Body of pancreas (tissue), 4 donors: ENCODE measurements at regions not wholly inside any gene's neighbourhood (a gene's known extent, or its start where the extent isn't known, plus 50 kb on each side); places are given as distances from the start of the nearest gene placed in this dataset.

Experiments used
- ATAC-seq: fragments of 150-250 bp; one replicate; pipeline ENCODE4 v1.9.1; 2016
- DNase-seq, 4 donors: peaks; one replicate each; pipeline ENCODE4 v3.0.0-alpha.2; 2019
- H3K27ac ChIP-seq, 4 donors: fragments of 200-600 bp; sonication (generic); 1 replicate in 3 of 4; 2 replicates in 1 of 4; pipeline versions ENCODE4 v1.5.1 to v1.6.1; 2016 to 2019; ENCODE audit warnings: mild to moderate bottlenecking in 1 of 4, mixed read lengths in 1 of 4, moderate library complexity in 1 of 4
- H3K27me3 ChIP-seq, 2 donors: fragments of 200-600 bp; sonication (generic); one replicate each; pipeline ENCODE4 v1.6.0; 2016; ENCODE audit warnings: mild to moderate bottlenecking in 1 of 2
- H3K36me3 ChIP-seq, 2 donors: fragments of 200-600 bp; sonication (generic); replicated peaks in 1 of 2; 2 replicates each; pipeline ENCODE4 v1.5.1; 2016; ENCODE audit warnings: low read depth in 2 of 2; ENCODE audit not compliant: insufficient read depth in 1 of 2
- H3K4me1 ChIP-seq: fragments of 200-600 bp; sonication (generic); one replicate; pipeline ENCODE4 v1.6.0; 2016
- H3K4me3 ChIP-seq, 2 donors: fragments of 200-600 bp; sonication (generic); 1 replicate in 1 of 2; 2 replicates in 1 of 2; pipeline ENCODE4 v1.5.1; 2016 to 2019
- H3K9me3 ChIP-seq, 3 donors: fragments of 200-600 bp; sonication (generic); 1 replicate in 2 of 3; 2 replicates in 1 of 3; pipeline ENCODE4 v1.5.1; 2016
- CTCF ChIP-seq, 7 experiments: fragments of 450-650 bp in 4 of 7; fragments of 200-600 bp in 3 of 7; sonication (generic) in 3 of 7; IDR thresholded peaks; one replicate each; pipeline ENCODE4 v1.5.1; 2016 to 2019; ENCODE audit warnings: antibody characterized with exemption in 7 of 7
- POLR2A ChIP-seq, 3 donors: fragments of 450-650 bp; IDR thresholded peaks; one replicate each; pipeline ENCODE4 v1.6.1; 2016; ENCODE audit warnings: antibody characterized with exemption in 3 of 3, mild to moderate bottlenecking in 2 of 3
- WGBS, 2 donors: methylation state at CpG; one replicate each; pipeline ENCODE4 v1.1.5; 2017; 5-methylcytosine and 5-hydroxymethylcytosine counted together
- intact Hi-C: fragments of 100-400 bp; cut with DNase I; formaldehyde crosslinking; loops from one replicate; pipeline ENCODE4 v1.15.1; 2023

DNA sequence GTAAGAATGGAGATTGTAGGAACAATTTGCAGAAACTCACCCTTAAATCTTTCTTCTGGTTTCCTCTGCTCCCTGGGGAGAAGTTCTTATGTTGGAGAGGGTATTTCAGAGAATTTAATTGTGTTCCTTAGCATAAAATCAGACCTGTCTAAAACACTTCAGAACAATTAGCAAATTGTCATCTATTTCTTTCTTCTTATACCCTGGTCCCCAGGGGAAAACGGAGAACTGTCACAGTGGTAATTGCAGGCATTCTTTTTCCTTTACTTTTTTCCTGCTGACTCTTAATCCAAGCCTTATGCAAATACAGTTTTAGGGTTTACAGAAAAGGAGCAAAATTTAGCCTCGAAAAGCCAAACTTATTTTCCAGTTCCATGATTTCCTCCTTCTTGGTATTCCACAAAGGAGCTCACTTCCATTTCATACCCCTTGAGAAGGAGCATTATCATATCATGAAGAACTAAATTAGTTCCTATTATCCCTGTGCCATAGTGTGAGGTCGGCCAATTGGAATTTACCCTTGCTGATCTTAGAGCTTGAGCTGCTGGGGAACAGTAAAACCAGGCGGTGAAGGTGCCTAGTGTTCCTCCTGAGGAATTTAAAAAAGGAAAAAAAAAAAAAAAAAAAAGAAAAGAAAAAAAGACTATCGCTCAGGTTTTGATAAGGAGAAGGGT lies 173.8 kb downstream of the IL15 start:
- no peaks in the 10 kb centered on the region for H3K36me3 ChIP-seq
- TF ChIP-seq CTCF (IDR thresholded peaks at IDR 0.05) (no peak), POLR2A (IDR thresholded peaks at IDR 0.05) (no peak)
- DNase-seq: no peak
- no peaks in the 10 kb centered on the region for H3K9me3 ChIP-seq
- 76 to 81% methylated on average over 5 of the region's 5 CpGs for WGBS, 2 donors
- ATAC-seq: no peak
- H3K4me3 ChIP-seq: no peak overlapping the region
- no peak overlapping the region for H3K27ac ChIP-seq
- no peaks in the 10 kb centered on the region for H3K4me1 ChIP-seq
- intact Hi-C loops: no loop called here
- H3K27me3 ChIP-seq: no peaks in the 10 kb centered on the region

- no peaks in the 10 kb centered on the region for H3K36me3 ChIP-seq
- TF ChIP-seq CTCF (IDR thresholded peaks at IDR 0.05) (no peak), POLR2A (IDR thresholded peaks at IDR 0.05) (no peak)
- H3K27ac ChIP-seq: no peak overlapping the region
- H3K4me1 ChIP-seq: no peaks in the 10 kb centered on the region
- DNase-seq: no peak
- intact Hi-C loops: no loop called here
- 80% methylated on average over 6 of the region's 6 CpGs for WGBS, 2 donors
- no peaks in the 10 kb centered on the region for H3K9me3 ChIP-seq
- no peaks in the 10 kb centered on the region for H3K27me3 ChIP-seq
- ATAC-seq: no peak
- H3K4me3 ChIP-seq: no peak overlapping the region
Observed at GRCh38 chr4:141810712-141811375, 174.5 kb downstream of the IL15 start.

DNA sequence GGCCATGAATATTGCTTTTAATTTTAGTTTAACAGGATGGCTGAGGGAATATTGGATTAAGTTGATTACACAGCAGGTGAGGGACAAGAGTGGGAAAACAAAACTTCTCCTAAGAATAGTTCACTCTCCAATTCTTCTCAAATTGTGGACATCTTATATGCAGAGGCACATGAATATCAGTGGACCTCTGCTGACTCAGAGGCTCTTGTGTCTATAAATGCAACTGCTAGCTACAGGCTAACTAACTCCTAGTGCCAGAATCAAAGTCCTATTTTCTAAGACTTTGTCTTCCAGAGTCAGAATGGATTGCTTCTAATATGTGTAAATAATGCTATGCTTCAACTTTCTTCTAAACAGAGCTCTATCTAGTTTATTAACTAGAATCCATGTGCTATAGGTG lies 175.8 kb downstream of the IL15 start:
- no peak for DNase-seq
- Histone ChIP-seq H3K27ac (no peak overlapping the region), H3K4me3 (no peak overlapping the region), H3K4me1 (no peaks in the 10 kb centered on the region), H3K36me3 (no peaks in the 10 kb centered on the region), H3K27me3 (no peaks in the 10 kb centered on the region), H3K9me3 (no peaks in the 10 kb centered on the region)
- intact Hi-C loops: no loop called here
- TF ChIP-seq CTCF (IDR thresholded peaks at IDR 0.05): no peak
- no peak for TF ChIP-seq POLR2A (IDR thresholded peaks at IDR 0.05)
- ATAC-seq: no peak

- no peaks in the 10 kb centered on the region for H3K36me3 ChIP-seq
- DNase-seq: no peak
- no peaks in the 10 kb centered on the region for H3K9me3 ChIP-seq
- TF ChIP-seq POLR2A (IDR thresholded peaks at IDR 0.05) (no peak), CTCF (IDR thresholded peaks at IDR 0.05) (no peak)
- H3K4me3 ChIP-seq: no peak overlapping the region
- intact Hi-C loops: no loop called here
- no peaks in the 10 kb centered on the region for H3K4me1 ChIP-seq
- no peaks in the 10 kb centered on the region for H3K27me3 ChIP-seq
- H3K27ac ChIP-seq: no peak overlapping the region
- no peak for ATAC-seq
Observed at GRCh38 chr4:141814499-141814898, 178.1 kb downstream of the IL15 start.

DNA sequence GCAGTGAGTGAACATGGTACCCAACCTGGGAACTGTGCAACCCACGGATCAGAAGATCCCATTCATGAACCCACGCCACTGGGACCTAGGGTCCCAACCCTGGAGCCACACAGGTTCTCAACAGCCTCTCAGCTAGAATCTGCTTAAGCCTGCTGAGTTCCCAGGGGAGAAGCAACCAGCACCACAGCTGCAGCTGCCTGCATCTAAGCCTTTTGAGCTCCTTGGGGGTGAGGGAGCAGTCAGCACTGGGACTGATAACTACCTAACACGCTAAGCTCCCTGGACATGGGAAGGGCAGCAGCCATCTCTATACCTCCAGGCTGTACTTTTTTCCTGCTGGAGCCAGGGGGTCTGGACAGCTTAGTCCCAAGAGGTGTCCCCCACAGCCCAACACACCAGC lies 179.3 kb downstream of the IL15 start:
- TF ChIP-seq CTCF (IDR thresholded peaks at IDR 0.05) (no peak), POLR2A (IDR thresholded peaks at IDR 0.05) (no peak)
- no peaks in the 10 kb centered on the region for H3K36me3 ChIP-seq
- no peaks in the 10 kb centered on the region for H3K27me3 ChIP-seq
- DNase-seq (no peak), ATAC-seq (no peak)
- H3K4me1 ChIP-seq: no peaks in the 10 kb centered on the region
- H3K9me3 ChIP-seq: no peaks in the 10 kb centered on the region
- intact Hi-C loops: no loop called here
- WGBS, 2 donors: 84% methylated on average over 3 of the region's 3 CpGs; no CpG with 5 or more reads in 1 of the 2 donors
- no peak overlapping the region for H3K4me3 ChIP-seq
- H3K27ac ChIP-seq: no peak overlapping the region
